KMS-11 (cell line): ENCODE measurements at regions not wholly inside any gene's neighbourhood (a gene's known extent, or its start where the extent isn't known, plus 50 kb on each side); places are given as distances from the start of the nearest gene placed in this dataset.

Source experiments
- H2AFZ ChIP-seq: fragments of 200-600 bp; sonication (generic); 2 replicates; pipeline ENCODE4 v1.6.1; 2016; ENCODE audit warnings: antibody characterized with exemption, mixed run types, low read depth
- H3K27ac ChIP-seq: fragments of 200-600 bp; sonication (generic); 2 replicates; pipeline ENCODE4 v1.6.1; 2016; ENCODE audit warnings: mild to moderate bottlenecking, mixed run types
- H3K27me3 ChIP-seq: fragments of 200-600 bp; sonication (generic); 2 replicates; pipeline ENCODE4 v1.6.1; 2017; ENCODE audit warnings: mild to moderate bottlenecking, low read depth, mixed run types, moderate library complexity; ENCODE audit not compliant: insufficient read depth
- H3K36me3 ChIP-seq: fragments of 200-600 bp; sonication (generic); 2 replicates; pipeline ENCODE4 v1.6.1; 2017; ENCODE audit warnings: mild to moderate bottlenecking, mixed run types; ENCODE audit not compliant: insufficient read depth
- H3K4me1 ChIP-seq: fragments of 200-600 bp; sonication (generic); 2 replicates; pipeline ENCODE4 v1.6.1; 2016; ENCODE audit warnings: mild to moderate bottlenecking, low read depth, mixed run types; ENCODE audit not compliant: poor library complexity, severe bottlenecking
- H3K4me2 ChIP-seq: fragments of 200-600 bp; sonication (generic); 2 replicates; pipeline ENCODE4 v1.7.0; 2016; ENCODE audit warnings: mild to moderate bottlenecking, mixed run types
- H3K4me3 ChIP-seq: fragments of 200-600 bp; sonication (generic); IDR thresholded peaks from 2 replicates; pipeline ENCODE4 v1.6.1; 2017; ENCODE audit warnings: low read depth, low read length, mixed read lengths; ENCODE audit not compliant: insufficient read depth
- H3K79me2 ChIP-seq: fragments of 200-600 bp; sonication (generic); 2 replicates; pipeline ENCODE4 v1.6.1; 2016; ENCODE audit warnings: low read depth, mixed run types; ENCODE audit not compliant: insufficient read depth
- H3K9ac ChIP-seq: fragments of 200-600 bp; sonication (generic); 2 replicates; pipeline ENCODE4 v1.6.1; 2016; ENCODE audit warnings: mild to moderate bottlenecking, mixed run types
- H4K20me1 ChIP-seq: fragments of 200-600 bp; sonication (generic); 2 replicates; pipeline ENCODE4 v1.6.1; 2016; ENCODE audit warnings: mild to moderate bottlenecking, mixed run types; ENCODE audit not compliant: insufficient read depth
- CTCF ChIP-seq: fragments of 200-600 bp; sonication (generic); conservative IDR thresholded peaks from 2 replicates; pipeline ENCODE4 v1.6.1; 2017; ENCODE audit warnings: low read depth, mild to moderate bottlenecking, antibody characterized with exemption, low read length, moderate library complexity, mixed read lengths

DNA sequence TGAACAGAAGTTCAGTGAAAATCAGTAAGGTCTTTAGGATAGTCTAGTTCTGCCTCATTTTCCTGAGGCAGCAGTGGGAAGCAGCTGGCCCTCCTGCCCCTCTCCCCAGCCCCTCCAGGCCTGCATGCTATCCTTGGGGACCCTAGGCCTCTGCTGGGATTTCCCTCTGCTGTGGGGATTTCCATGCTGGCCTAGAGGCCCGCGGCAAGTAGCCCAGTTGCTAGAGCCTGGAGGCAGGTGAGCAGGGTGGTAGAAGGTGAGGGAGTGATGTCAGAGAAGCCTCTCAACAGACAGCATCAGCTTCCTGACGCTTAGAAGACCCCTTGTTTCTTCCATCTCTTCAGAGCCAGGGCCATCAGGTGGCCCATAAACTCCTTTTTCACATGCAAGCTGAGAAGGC, 305.8 kb upstream of the THBS1 start:
- H3K27ac ChIP-seq = no peak overlapping the region

GRCh38 chr15:39279311-39279710, 301.6 kb upstream of the THBS1 start:
- Histone ChIP-seq H3K27me3 (no peaks in the 10 kb centered on the region), H3K4me1 (no peaks in the 10 kb centered on the region), H3K4me2 (no peak overlapping the region), H3K27ac (no peak overlapping the region), H3K9ac (no peak overlapping the region), H3K79me2 (no peaks in the 10 kb centered on the region), H2AFZ (no peak overlapping the region), H3K4me3 (no peak overlapping the region), H3K36me3 (no peaks in the 10 kb centered on the region), H4K20me1 (no peaks in the 10 kb centered on the region)
- no peak for TF ChIP-seq CTCF

More for the DNA sequence above, 305.8 kb upstream of the THBS1 start:
- H3K27me3 ChIP-seq = no peaks in the 10 kb centered on the region
- H3K36me3 ChIP-seq = no peaks in the 10 kb centered on the region
- H2AFZ ChIP-seq = no peak overlapping the region
- H3K4me1 ChIP-seq = no peaks in the 10 kb centered on the region
- H4K20me1 ChIP-seq = no peaks in the 10 kb centered on the region
- no peak overlapping the region for H3K4me2 ChIP-seq
- no peaks in the 10 kb centered on the region for H3K79me2 ChIP-seq
- H3K9ac ChIP-seq = no peak overlapping the region
- TF ChIP-seq CTCF = no peak
- no peak overlapping the region for H3K4me3 ChIP-seq

- Histone ChIP-seq H3K9ac (no peak overlapping the region), H3K4me1 (no peaks in the 10 kb centered on the region), H3K4me2 (no peak overlapping the region), H3K4me3 (no peak overlapping the region), H4K20me1 (no peaks in the 10 kb centered on the region), H2AFZ (no peak overlapping the region), H3K36me3 (no peaks in the 10 kb centered on the region), H3K27me3 (no peaks in the 10 kb centered on the region), H3K79me2 (no peaks in the 10 kb centered on the region), H3K27ac (no peak overlapping the region)
- TF ChIP-seq CTCF = no peak
Observed at GRCh38 chr15:39281094-39281493, 299.8 kb upstream of the THBS1 start.

DNA sequence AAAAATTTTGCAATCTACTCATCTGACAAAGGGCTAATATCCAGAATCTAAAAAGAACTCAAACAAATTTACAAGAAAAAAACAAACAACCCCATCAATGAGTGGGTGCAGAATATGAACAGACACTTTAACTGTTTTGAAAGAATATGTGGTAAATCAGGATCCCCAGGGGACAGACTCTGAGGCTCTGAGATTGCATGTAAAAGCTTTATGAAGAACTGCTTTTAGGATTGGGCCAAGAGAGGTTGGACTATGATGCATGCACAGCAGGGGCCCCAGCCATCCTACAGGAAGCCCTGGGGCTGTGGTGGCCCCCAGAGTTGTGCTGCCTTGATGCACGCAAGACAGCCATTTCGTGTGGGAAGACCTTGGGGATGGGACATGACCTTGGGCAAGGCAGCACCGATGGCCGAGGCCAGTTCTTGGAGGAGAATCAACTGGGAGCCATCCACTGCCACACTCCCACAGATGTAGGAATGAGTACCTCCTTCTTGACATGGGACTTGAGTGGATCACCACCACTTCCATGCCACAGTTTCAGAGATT, 298.1 kb upstream of the THBS1 start:
- H3K79me2 ChIP-seq = no peaks in the 10 kb centered on the region
- H3K4me1 ChIP-seq = no peaks in the 10 kb centered on the region
- no peaks in the 10 kb centered on the region for H3K27me3 ChIP-seq
- H3K27ac ChIP-seq = no peak overlapping the region
- H3K4me2 ChIP-seq = no peak overlapping the region
- H4K20me1 ChIP-seq = no peaks in the 10 kb centered on the region
- H3K9ac ChIP-seq = no peak overlapping the region
- no peak overlapping the region for H3K4me3 ChIP-seq
- no peak overlapping the region for H2AFZ ChIP-seq
- no peak for TF ChIP-seq CTCF
- no peaks in the 10 kb centered on the region for H3K36me3 ChIP-seq
